ENCODE measurements at regions not wholly inside any gene's neighbourhood (a gene's known extent, or its start where the extent isn't known, plus 50 kb on each side); places are given as distances from the start of the nearest gene placed in this dataset.

- FAIRE-seq (no peak), DNase-seq (no peak), ATAC-seq (no peak)
- H3K27ac ChIP-seq = no peak overlapping the region
- no peak overlapping the region for H3K4me3 ChIP-seq
- H3K4me1 ChIP-seq = no peaks in the 10 kb centered on the region
- intact Hi-C loops (cut with DNase I) = no loop called here
- H3K27me3 ChIP-seq = no peaks in the 10 kb centered on the region
- no peaks in the 10 kb centered on the region for H3K36me3 ChIP-seq
- WGBS, 2 donors = 60 to 65% methylated on average over 3 of the region's 3 CpGs
- H3K9me3 ChIP-seq = no peaks in the 10 kb centered on the region
- TF ChIP-seq, protein P1, sequence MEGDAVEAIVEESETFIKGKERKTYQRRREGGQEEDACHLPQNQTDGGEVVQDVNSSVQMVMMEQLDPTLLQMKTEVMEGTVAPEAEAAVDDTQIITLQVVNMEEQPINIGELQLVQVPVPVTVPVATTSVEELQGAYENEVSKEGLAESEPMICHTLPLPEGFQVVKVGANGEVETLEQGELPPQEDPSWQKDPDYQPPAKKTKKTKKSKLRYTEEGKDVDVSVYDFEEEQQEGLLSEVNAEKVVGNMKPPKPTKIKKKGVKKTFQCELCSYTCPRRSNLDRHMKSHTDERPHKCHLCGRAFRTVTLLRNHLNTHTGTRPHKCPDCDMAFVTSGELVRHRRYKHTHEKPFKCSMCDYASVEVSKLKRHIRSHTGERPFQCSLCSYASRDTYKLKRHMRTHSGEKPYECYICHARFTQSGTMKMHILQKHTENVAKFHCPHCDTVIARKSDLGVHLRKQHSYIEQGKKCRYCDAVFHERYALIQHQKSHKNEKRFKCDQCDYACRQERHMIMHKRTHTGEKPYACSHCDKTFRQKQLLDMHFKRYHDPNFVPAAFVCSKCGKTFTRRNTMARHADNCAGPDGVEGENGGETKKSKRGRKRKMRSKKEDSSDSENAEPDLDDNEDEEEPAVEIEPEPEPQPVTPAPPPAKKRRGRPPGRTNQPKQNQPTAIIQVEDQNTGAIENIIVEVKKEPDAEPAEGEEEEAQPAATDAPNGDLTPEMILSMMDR (IDR thresholded peaks at IDR 0.05) = no peak
These were observed 95.0 kb upstream of the MLN start for GRCh38 chr6:33898771-33899170.

DNA sequence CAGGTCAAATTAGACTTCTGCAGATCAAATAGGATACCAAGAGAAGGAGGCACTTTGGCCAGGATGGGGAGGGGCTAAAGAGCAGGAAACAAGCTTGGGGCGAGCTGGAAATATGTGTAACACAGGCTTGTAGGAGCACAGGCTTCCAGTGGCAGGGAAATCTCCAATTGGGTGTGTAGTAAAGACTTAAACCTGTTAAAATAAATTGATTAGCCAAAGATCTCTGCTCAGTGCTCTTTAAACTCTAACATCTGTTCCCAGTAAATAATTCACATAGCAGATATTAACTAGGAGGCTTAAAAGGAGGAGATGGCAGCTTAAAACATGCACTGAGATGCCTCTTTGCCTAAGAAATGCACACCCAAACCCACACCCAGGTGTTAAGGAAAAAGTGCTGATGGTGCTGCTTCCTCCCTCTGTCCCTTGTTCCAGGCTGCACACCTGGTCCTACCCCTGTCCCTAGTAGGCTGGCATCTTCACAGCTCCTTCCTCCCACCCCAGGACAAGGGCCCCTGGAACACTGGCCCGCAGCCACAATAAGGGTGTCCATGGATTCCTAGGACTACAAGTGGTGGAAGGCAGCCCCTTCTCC is 93.5 kb upstream of the MLN start:
- H3K36me3 ChIP-seq = no peaks in the 10 kb centered on the region
- no peaks in the 10 kb centered on the region for H3K4me1 ChIP-seq
- no peaks in the 10 kb centered on the region for H3K27me3 ChIP-seq
- TF ChIP-seq, protein P1 (IDR thresholded peaks at IDR 0.05) = no peak
- H3K4me3 ChIP-seq = no peak overlapping the region
- 59 to 72% methylated on average over 2 of the region's 2 CpGs for WGBS, 2 donors
- ATAC-seq (peak in 3 of 4 donors; percentile 18 to 55 (median 23)), FAIRE-seq (no peak), DNase-seq (no peak)
- no peak overlapping the region for H3K27ac ChIP-seq
- intact Hi-C loops (cut with DNase I) = no loop called here
- no peaks in the 10 kb centered on the region for H3K9me3 ChIP-seq

GRCh38 chr6:33896391-33897188 is 92.8 kb upstream of the MLN start:
- ATAC-seq (peak in 1 of 4 donors; percentile 16), DNase-seq (no peak), FAIRE-seq (no peak)
- intact Hi-C loops (cut with DNase I) = no loop called here
- Histone ChIP-seq H3K4me3 (no peak overlapping the region), H3K27ac (no peak overlapping the region), H3K4me1 (no peaks in the 10 kb centered on the region), H3K27me3 (no peaks in the 10 kb centered on the region), H3K36me3 (no peaks in the 10 kb centered on the region), H3K9me3 (no peaks in the 10 kb centered on the region)
- WGBS, 2 donors = 65 to 70% methylated on average over 16 of the region's 16 CpGs
- TF ChIP-seq, protein P1 (IDR thresholded peaks at IDR 0.05) = no peak

GRCh38 chr6:33895988-33896387 is 92.2 kb upstream of the MLN start:
- WGBS, 2 donors = 65 to 89% methylated on average over 2 of the region's 2 CpGs
- FAIRE-seq = no peak
- intact Hi-C loops (cut with DNase I) = no loop called here
- TF ChIP-seq, protein P1 (IDR thresholded peaks at IDR 0.05) = no peak
- no peaks in the 10 kb centered on the region for H3K9me3 ChIP-seq
- H3K4me3 ChIP-seq = no peak overlapping the region
- H3K27ac ChIP-seq = no peak overlapping the region
- H3K36me3 ChIP-seq = no peaks in the 10 kb centered on the region
- no peak for ATAC-seq
- H3K4me1 ChIP-seq = no peaks in the 10 kb centered on the region
- H3K27me3 ChIP-seq = no peaks in the 10 kb centered on the region
- no peak for DNase-seq

- WGBS, 2 donors = 70 to 90% methylated on average over 3 of the region's 3 CpGs
- H3K27me3 ChIP-seq = no peaks in the 10 kb centered on the region
- H3K9me3 ChIP-seq = no peaks in the 10 kb centered on the region
- H3K36me3 ChIP-seq = no peaks in the 10 kb centered on the region
- intact Hi-C loops (cut with DNase I) = no loop called here
- ATAC-seq (no peak), DNase-seq (no peak), FAIRE-seq (no peak)
- H3K4me3 ChIP-seq = no peak overlapping the region
- TF ChIP-seq, protein P1 (IDR thresholded peaks at IDR 0.05) = no peak
- H3K27ac ChIP-seq = no peak overlapping the region
- H3K4me1 ChIP-seq = no peaks in the 10 kb centered on the region
These were observed 91.5 kb upstream of the MLN start for GRCh38 chr6:33895296-33895695.

Data from pancreas (tissue), 10 donors.